ENCODE measurements at regions not wholly inside any gene's neighbourhood (a gene's known extent, or its start where the extent isn't known, plus 50 kb on each side); places are given as distances from the start of the nearest gene placed in this dataset.

- DNase-seq, result no peak
Observed at GRCh38 chr18:77750006-77750405, 500.4 kb downstream of the GALR1 start.

- no peak for DNase-seq
Observed at GRCh38 chr18:77754475-77755044, 504.9 kb downstream of the GALR1 start.

- DNase-seq, result no peak
Observed at GRCh38 chr18:77755187-77755586, 505.5 kb downstream of the GALR1 start.

- no peak for DNase-seq
Observed at GRCh38 chr18:77761332-77761731, 511.7 kb downstream of the GALR1 start.

- no peak for DNase-seq
Observed at GRCh38 chr18:77762014-77762413, 512.4 kb downstream of the GALR1 start.

GRCh38 chr18:77762642-77763041, 513.0 kb downstream of the GALR1 start:
- DNase-seq, result no peak

- DNase-seq, result no peak
Observed at GRCh38 chr18:77763530-77764145, 514.0 kb downstream of the GALR1 start.

GRCh38 chr18:77765468-77765867, 515.8 kb downstream of the GALR1 start:
- peak in 29 of 56 donors; percentile 1 to 66 (median 15) for DNase-seq

- no peak for DNase-seq
Observed at GRCh38 chr18:77766421-77766820, 516.8 kb downstream of the GALR1 start.

- DNase-seq, result no peak
Observed at GRCh38 chr18:77772177-77772576, 522.5 kb downstream of the GALR1 start.

GRCh38 chr18:77776104-77776503, 526.5 kb downstream of the GALR1 start:
- DNase-seq, result no peak

- DNase-seq, result no peak
Observed at GRCh38 chr18:77777163-77777562, 527.5 kb downstream of the GALR1 start.

- no peak for DNase-seq
Observed at GRCh38 chr18:77784759-77785379, 535.2 kb downstream of the GALR1 start.

- DNase-seq, result no peak
Observed at GRCh38 chr18:77785415-77785975, 535.8 kb downstream of the GALR1 start.

GRCh38 chr18:77803024-77803423, 553.4 kb downstream of the GALR1 start:
- no peak for DNase-seq

GRCh38 chr18:77804382-77804781, 554.7 kb downstream of the GALR1 start:
- no peak for DNase-seq

- DNase-seq, result no peak
Observed at GRCh38 chr18:77807650-77808049, 558.0 kb downstream of the GALR1 start.

GRCh38 chr18:77811503-77811902, 561.9 kb downstream of the GALR1 start:
- DNase-seq, result no peak

- DNase-seq, result no peak
Observed at GRCh38 chr18:77815666-77816338, 566.2 kb downstream of the GALR1 start.

GRCh38 chr18:77818328-77818727, 568.7 kb downstream of the GALR1 start:
- no peak for DNase-seq

GRCh38 chr18:77820472-77820871, 570.8 kb downstream of the GALR1 start:
- no peak for DNase-seq

- no peak for DNase-seq
Observed at GRCh38 chr18:77821892-77822291, 572.2 kb downstream of the GALR1 start.
